H1 (cell line): ENCODE measurements at regions not wholly inside any gene's neighbourhood (a gene's known extent, or its start where the extent isn't known, plus 50 kb on each side); places are given as distances from the start of the nearest gene placed in this dataset.

ENCODE experiments used
- CTCF ChIA-PET: fragments of 300-600 bp; sonication (Branson Sonifier 250); formaldehyde crosslinking; loops from one replicate; lab custom pipeline; 2021; ENCODE audit not compliant: partially characterized antibody; lab: Charles Lee
- POLR2A ChIA-PET: fragments of 300-600 bp; sonication (Branson Sonifier 250); formaldehyde crosslinking; loops from one replicate; lab custom pipeline; 2021; ENCODE audit warnings: inconsistent platforms; ENCODE audit not compliant: partially characterized antibody; lab: Charles Lee
- DNase-seq, 2 experiments: peaks; one replicate each; pipeline versions ENCODE4 v3.0.0 to v3.0.0-alpha.2; 2010 to 2022; ENCODE audit warnings: low spot score in 2 of 2, low read depth in 1 of 2, mixed read lengths in 1 of 2
- FAIRE-seq: peaks from 2 replicates; lab custom pipeline; 2011; peaks lifted over from hg19 to GRCh38; lab: Jason Lieb, UNC
- H2AFZ ChIP-seq: 2 replicates; pipeline ENCODE4 v1.8.1; 2012; ENCODE audit warnings: low read length, inconsistent platforms
- H2AK5ac ChIP-seq: 2 replicates; pipeline ENCODE4 v1.6.1; 2013; ENCODE audit warnings: low read depth, low read length
- H2BK120ac ChIP-seq: replicated peaks from 2 replicates; pipeline ENCODE3; 2013; ENCODE audit warnings: low read depth, low read length, inconsistent platforms
- H2BK12ac ChIP-seq: 2 replicates; pipeline ENCODE4 v1.6.1; 2013; ENCODE audit warnings: low read depth, low read length
- H2BK15ac ChIP-seq: 2 replicates; pipeline ENCODE4 v1.6.1; 2013; ENCODE audit warnings: low read length
- H2BK20ac ChIP-seq: 2 replicates; pipeline ENCODE4 v1.6.1; 2013; ENCODE audit warnings: low read length
- H2BK5ac ChIP-seq: 2 replicates; pipeline ENCODE4 v1.6.1; 2013; ENCODE audit warnings: low read depth, low read length
- H3K14ac ChIP-seq: 2 replicates; pipeline ENCODE4 v1.6.1; 2013; ENCODE audit warnings: inconsistent platforms; ENCODE audit not compliant: insufficient read length
- H3K18ac ChIP-seq: 2 replicates; pipeline ENCODE4 v1.6.1; 2013; ENCODE audit warnings: low read length; ENCODE audit errors: extremely low read depth
- H3K23ac ChIP-seq: 2 replicates; pipeline ENCODE4 v1.6.1; 2013; ENCODE audit warnings: inconsistent platforms; ENCODE audit not compliant: insufficient read length
- H3K23me2 ChIP-seq: 2 replicates; pipeline ENCODE4 v1.6.1; 2013; ENCODE audit warnings: low read depth, low read length
- H3K27ac ChIP-seq: 2 replicates; pipeline ENCODE4 v1.6.1; 2011; ENCODE audit warnings: low read depth, low read length, inconsistent platforms
- H3K27me3 ChIP-seq, 4 experiments: replicated peaks in 1 of 4; 1 replicate in 1 of 4; 2 replicates in 3 of 4; pipeline versions ENCODE4 v1.6.1 to v1.8.1; 2011 to 2013; ENCODE audit warnings: low read length in 3 of 4, mild to moderate bottlenecking in 3 of 4, inconsistent platforms in 2 of 4, mixed read lengths in 2 of 4, moderate library complexity in 1 of 4; ENCODE audit not compliant: control insufficient read depth in 3 of 4, insufficient read depth in 3 of 4; ENCODE audit errors: extremely low read depth in 1 of 4
- H3K36me3 ChIP-seq, 4 experiments: 2 replicates each; pipeline versions ENCODE4 v1.6.1 to v1.8.1; 2011 to 2013; ENCODE audit warnings: mild to moderate bottlenecking in 4 of 4, low read length in 3 of 4, moderate library complexity in 2 of 4, control low read depth in 1 of 4, inconsistent platforms in 1 of 4; ENCODE audit not compliant: insufficient read depth in 4 of 4, control insufficient read depth in 2 of 4
- H3K4ac ChIP-seq: replicated peaks from 2 replicates; pipeline ENCODE3; 2013; ENCODE audit warnings: low read length, low read depth, mixed read lengths, inconsistent platforms; ENCODE audit not compliant: insufficient read length
- H3K4me1 ChIP-seq, 4 experiments: replicated peaks in 1 of 4; 1 replicate in 1 of 4; 2 replicates in 3 of 4; pipeline versions ENCODE4 v1.6.1 to v1.8.1; 2011 to 2013; ENCODE audit warnings: low read length in 3 of 4, inconsistent platforms in 2 of 4, mixed read lengths in 1 of 4; ENCODE audit not compliant: insufficient read depth in 4 of 4, control insufficient read depth in 3 of 4
- H3K4me2 ChIP-seq, 2 experiments: 2 replicates each; pipeline versions ENCODE4 v1.6.1 to v1.8.1; 2011 to 2013; ENCODE audit warnings: low read depth in 2 of 2, low read length in 2 of 2, control low read depth in 1 of 2, inconsistent platforms in 1 of 2, mild to moderate bottlenecking in 1 of 2; ENCODE audit not compliant: insufficient read depth in 1 of 2
- H3K4me3 ChIP-seq, 4 experiments: fragments of 200-600, 300-600 bp in 1 of 4; sonication (generic), shearing (Covaris generic), sonication (Bioruptor Twin) in 1 of 4; 2 replicates each; pipeline versions ENCODE4 v1.5.1 to v1.8.1; 2011 to 2016; ENCODE audit warnings: low read length in 4 of 4, low read depth in 3 of 4, control low read depth in 2 of 4, inconsistent platforms in 2 of 4, mild to moderate bottlenecking in 2 of 4, mixed read lengths in 1 of 4, moderate library complexity in 1 of 4; ENCODE audit not compliant: insufficient read depth in 2 of 4; ENCODE audit errors: extremely low read depth in 1 of 4
- H3K56ac ChIP-seq: replicated peaks from 2 replicates; pipeline ENCODE3; 2013; ENCODE audit warnings: low read depth, mild to moderate bottlenecking, mixed read lengths, low read length, inconsistent platforms; ENCODE audit not compliant: insufficient read length
- H3K79me1 ChIP-seq: 2 replicates; pipeline ENCODE4 v1.6.1; 2013; ENCODE audit warnings: low read depth, low read length, control low read depth
- H3K79me2 ChIP-seq, 2 experiments: 2 replicates each; pipeline versions ENCODE4 v1.6.1 to v1.8.1; 2012 to 2013; ENCODE audit warnings: low read length in 2 of 2, mild to moderate bottlenecking in 2 of 2, inconsistent platforms in 1 of 2; ENCODE audit not compliant: insufficient read depth in 2 of 2, control insufficient read depth in 1 of 2
- H3K9ac ChIP-seq, 4 experiments: replicated peaks in 1 of 4; 1 replicate in 1 of 4; 2 replicates in 3 of 4; pipeline versions ENCODE4 v1.6.1 to v1.8.1; 2011 to 2013; ENCODE audit warnings: low read depth in 3 of 4, low read length in 3 of 4, control low read depth in 2 of 4, mild to moderate bottlenecking in 2 of 4, moderate library complexity in 2 of 4, inconsistent platforms in 1 of 4; ENCODE audit errors: extremely low read depth in 1 of 4
- H3K9me3 ChIP-seq, 2 experiments: 2 replicates each; pipeline versions ENCODE4 v1.6.1 to v1.8.1; 2012 to 2013; ENCODE audit warnings: mild to moderate bottlenecking in 2 of 2, moderate library complexity in 2 of 2, control low read depth in 1 of 2, inconsistent platforms in 1 of 2, low read depth in 1 of 2, low read length in 1 of 2, mixed read lengths in 1 of 2; ENCODE audit not compliant: insufficient read depth in 2 of 2
- H4K20me1 ChIP-seq, 2 experiments: replicated peaks in 1 of 2; 2 replicates each; pipeline versions ENCODE3 to v1.8.1; 2011 to 2013; ENCODE audit warnings: inconsistent platforms in 2 of 2, low read length in 2 of 2, mild to moderate bottlenecking in 1 of 2; ENCODE audit not compliant: insufficient read depth in 2 of 2, control insufficient read depth in 1 of 2
- H4K5ac ChIP-seq: 2 replicates; pipeline ENCODE4 v1.6.1; 2013; ENCODE audit warnings: low read length, low read depth, mixed read lengths, inconsistent platforms; ENCODE audit not compliant: insufficient read length
- H4K8ac ChIP-seq: 2 replicates; pipeline ENCODE4 v1.8.0; 2013; ENCODE audit warnings: mild to moderate bottlenecking, moderate library complexity, low read length, inconsistent platforms; ENCODE audit not compliant: insufficient read depth; ENCODE audit errors: extremely low read depth
- H4K91ac ChIP-seq: replicated peaks from 2 replicates; pipeline ENCODE3; 2013; ENCODE audit warnings: low read length, mixed read lengths, inconsistent platforms; ENCODE audit not compliant: insufficient read length
- EGR1 ChIP-seq: IDR thresholded peaks from 2 replicates; pipeline ENCODE4 v1.6.1; 2011; ENCODE audit warnings: low read depth, low read length, borderline replicate concordance
- EP300 ChIP-seq, 2 experiments: IDR thresholded peaks; 1 replicate in 1 of 2; 2 replicates in 1 of 2; pipeline ENCODE4 v1.6.1; 2011 to 2012; ENCODE audit warnings: low read depth in 2 of 2, low read length in 2 of 2, mild to moderate bottlenecking in 2 of 2, borderline replicate concordance in 1 of 2, inconsistent platforms in 1 of 2, moderate library complexity in 1 of 2
- POU5F1 ChIP-seq: IDR thresholded peaks from 2 replicates; pipeline ENCODE4 v1.6.1; 2011; ENCODE audit warnings: low read depth, mild to moderate bottlenecking, low read length, moderate library complexity
- RFX5 ChIP-seq: IDR thresholded peaks from 2 replicates; pipeline ENCODE4 v1.6.1; 2011; ENCODE audit warnings: low read depth, low read length, improper control_type of control experiment, borderline replicate concordance
- WGBS, 2 experiments: shearing (Covaris generic) in 1 of 2; methylation state at CpG; one replicate each; pipeline versions ENCODE4 v1.1.6 to v1.1.7; 2013 to 2015; ENCODE audit warnings: low lambda C conversion rate in 2 of 2, mixed read lengths in 2 of 2, inconsistent platforms in 1 of 2, low coverage in 1 of 2, missing lambda C conversion rate in 1 of 2; ENCODE audit not compliant: insufficient replicate concordance in 2 of 2, insufficient coverage in 1 of 2, insufficient read length in 1 of 2; ENCODE audit errors: extremely low coverage in 1 of 2, missing lambda C conversion rate in 1 of 2; 5-methylcytosine and 5-hydroxymethylcytosine counted together

DNA sequence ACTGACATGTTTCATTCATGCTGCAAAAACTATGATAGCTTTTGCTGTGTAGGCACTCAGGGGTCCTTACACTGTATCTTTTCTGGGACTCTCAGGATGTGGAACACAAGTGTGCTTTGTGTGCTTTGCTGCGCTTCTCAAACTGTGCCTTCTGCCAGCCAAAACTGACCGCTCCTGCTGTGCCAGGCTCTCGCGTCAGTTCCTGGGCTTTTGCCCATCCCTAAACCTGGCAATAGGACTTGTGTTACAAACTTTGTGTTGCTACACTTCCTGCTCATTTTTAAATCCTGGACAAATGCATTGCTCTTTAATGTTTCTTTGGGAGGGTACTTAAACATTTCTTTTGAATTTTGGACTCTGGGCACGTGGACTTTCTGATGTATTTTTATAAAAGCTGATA is 60.3 kb downstream of the DIPK2A start:
- Histone ChIP-seq H3K23ac (no peak overlapping the region), H2AK5ac (no peak overlapping the region), H3K79me1 (no peaks in the 10 kb centered on the region), H4K5ac (no peak overlapping the region), H3K9ac (no peak overlapping the region), H4K8ac (no peak overlapping the region; the same call in 1 of the 2 replicates), H2BK15ac (no peak overlapping the region), H3K4ac (no peak overlapping the region), H2BK5ac (no peak overlapping the region), H3K36me3 (no peaks in the 10 kb centered on the region), H3K79me2 (no peaks in the 10 kb centered on the region), H2BK20ac (no peak overlapping the region), H3K23me2 (no peaks in the 10 kb centered on the region), H3K18ac (no peak overlapping the region), H2BK120ac (no peak overlapping the region), H3K27me3 (no peaks in the 10 kb centered on the region), H2BK12ac (no peak overlapping the region), H3K4me1 (peaks cover 0 to 2% (median 0%) of the 10 kb centered on the region in 4 experiments; a peak in 1 of 7 replicates), H3K9me3 (no peaks in the 10 kb centered on the region), H4K20me1 (no peaks in the 10 kb centered on the region), H3K14ac (no peak overlapping the region), H4K91ac (no peak overlapping the region), H3K27ac (no peak overlapping the region), H2AFZ (no peak overlapping the region), H3K4me3 (no peak overlapping the region), H3K4me2 (no peak overlapping the region), H3K56ac (no peak overlapping the region)
- WGBS, 2 experiments: 91% methylated on average over 5 of the region's 5 CpGs; no CpG with 5 or more reads in 1 of the 2 experiments
- no peak for DNase-seq
- no peak for TF ChIP-seq RFX5
- TF ChIP-seq EGR1: no peak
- TF ChIP-seq POU5F1: no peak
- TF ChIP-seq EP300 (IDR thresholded peaks at IDR 0.05; ENCODE audit: borderline replicate concordance in 1 of 2, low read depth in 2 of 2, low read length in 2 of 2): no peak
- FAIRE-seq: no peak
- CTCF ChIA-PET: interaction anchor here (0.6 to 1.6 kb wide), 2 partner anchors 22 to 118 kb away, joined by 4 read pairs; no protein-coding TSS in a partner anchor
- POLR2A ChIA-PET: interaction anchor here (1.1 kb wide), 1 partner anchor 60 kb away, joined by 4 read pairs; the partner anchor contains the start of gene DIPK2A
